RWPE2 (cell line): ENCODE measurements at regions not wholly inside any gene's neighbourhood (a gene's known extent, or its start where the extent isn't known, plus 50 kb on each side); places are given as distances from the start of the nearest gene placed in this dataset.

Source experiments
- ATAC-seq: fragments of 200-7000 bp; cut with Tn5 transposase; 3 replicates; pipeline ENCODE4 v1.9.1; 2021; ENCODE audit warnings: low read depth
- DNase-seq: peaks from one replicate; pipeline ENCODE4 v3.0.0-alpha.2; 2020; ENCODE audit warnings: low spot score
- H3K27ac ChIP-seq: fragments of 450-650 bp; 2 replicates; pipeline ENCODE4 v1.5.1; 2017; ENCODE audit warnings: mild to moderate bottlenecking; ENCODE audit not compliant: poor library complexity, severe bottlenecking
- H3K27me3 ChIP-seq: fragments of 250-450 bp; sonication (Bioruptor Pico); 2 replicates; pipeline ENCODE4 v1.5.1; 2021; ENCODE audit warnings: mild to moderate bottlenecking, moderate library complexity; ENCODE audit not compliant: insufficient read depth, poor library complexity, severe bottlenecking
- H3K36me3 ChIP-seq: fragments of 250-450 bp; sonication (Bioruptor Pico); 2 replicates; pipeline ENCODE4 v1.5.1; 2020; ENCODE audit warnings: low read depth, mild to moderate bottlenecking, moderate library complexity
- H3K4me1 ChIP-seq: fragments of 250-450 bp; sonication (Bioruptor Pico); 2 replicates; pipeline ENCODE4 v1.5.1; 2021; ENCODE audit warnings: mild to moderate bottlenecking, moderate library complexity; ENCODE audit not compliant: insufficient read depth, poor library complexity, severe bottlenecking
- H3K4me3 ChIP-seq: fragments of 250-450 bp; sonication (Bioruptor Pico); 2 replicates; pipeline ENCODE4 v1.5.1; 2021; ENCODE audit warnings: mild to moderate bottlenecking, moderate library complexity; ENCODE audit not compliant: severe bottlenecking
- H3K9me3 ChIP-seq: fragments of 250-450 bp; sonication (Bioruptor Pico); 2 replicates; pipeline ENCODE4 v1.5.1; 2021; ENCODE audit warnings: mild to moderate bottlenecking, moderate library complexity; ENCODE audit not compliant: severe bottlenecking
- CTCF ChIP-seq: fragments of 450-650 bp; IDR thresholded peaks from one replicate; pipeline ENCODE4 v1.5.1; 2017; ENCODE audit warnings: mild to moderate bottlenecking, moderate library complexity; ENCODE audit not compliant: poor library complexity, severe bottlenecking

- no peak for TF ChIP-seq CTCF
- ATAC-seq: no peak
- no peak overlapping the region for H3K4me3 ChIP-seq
Measured at GRCh38 chr4:103449296-103450023, 251.3 kb upstream of the CENPE start.

GRCh38 chr4:103445377-103445776 is 247.2 kb upstream of the CENPE start:
- Histone ChIP-seq H3K9me3 (no peaks in the 10 kb centered on the region), H3K27ac (no peak overlapping the region), H3K27me3 (no peaks in the 10 kb centered on the region), H3K4me3 (no peak overlapping the region), H3K36me3 (no peaks in the 10 kb centered on the region), H3K4me1 (no peaks in the 10 kb centered on the region)
- TF ChIP-seq CTCF: no peak
- DNase-seq (no peak), ATAC-seq (no peak)

More at GRCh38 chr4:103449296-103450023, 251.3 kb upstream of the CENPE start:
- Histone ChIP-seq H3K27ac (peak overlapping the region; percentile 97), H3K36me3 (no peaks in the 10 kb centered on the region), H3K4me1 (peaks cover 19% of the 10 kb centered on the region), H3K27me3 (no peaks in the 10 kb centered on the region), H3K9me3 (no peaks in the 10 kb centered on the region)
- no peak for DNase-seq

- DNase-seq: no peak
- H3K27ac ChIP-seq: no peak overlapping the region
- H3K9me3 ChIP-seq: no peaks in the 10 kb centered on the region
- no peak for TF ChIP-seq CTCF
- no peak overlapping the region for H3K4me3 ChIP-seq
- H3K27me3 ChIP-seq: no peaks in the 10 kb centered on the region
- no peaks in the 10 kb centered on the region for H3K4me1 ChIP-seq
- ATAC-seq: peak; percentile 81; the same call in 2 of the 3 replicates
- no peaks in the 10 kb centered on the region for H3K36me3 ChIP-seq
Measured at GRCh38 chr4:103443324-103443723, 245.2 kb upstream of the CENPE start.

GRCh38 chr4:103429283-103429682 is 231.1 kb upstream of the CENPE start:
- DNase-seq: no peak
- no peak for TF ChIP-seq CTCF
- Histone ChIP-seq H3K27ac (no peak overlapping the region), H3K4me1 (peaks cover 3% of the 10 kb centered on the region), H3K27me3 (no peaks in the 10 kb centered on the region), H3K9me3 (no peaks in the 10 kb centered on the region), H3K36me3 (no peaks in the 10 kb centered on the region), H3K4me3 (no peak overlapping the region)
- no peak for ATAC-seq

GRCh38 chr4:103425406-103425805 is 227.3 kb upstream of the CENPE start:
- peaks cover 11% of the 10 kb centered on the region for H3K4me1 ChIP-seq
- H3K9me3 ChIP-seq: no peaks in the 10 kb centered on the region
- no peaks in the 10 kb centered on the region for H3K36me3 ChIP-seq
- no peak overlapping the region for H3K4me3 ChIP-seq
- DNase-seq (no peak), ATAC-seq (no peak)
- peak overlapping the region; percentile 6 for H3K27ac ChIP-seq
- TF ChIP-seq CTCF: no peak
- H3K27me3 ChIP-seq: no peaks in the 10 kb centered on the region
